GM12892 (cell line): ENCODE measurements at regions not wholly inside any gene's neighbourhood (a gene's known extent, or its start where the extent isn't known, plus 50 kb on each side); places are given as distances from the start of the nearest gene placed in this dataset.

Experiments
- DNase-seq: peaks from one replicate; pipeline ENCODE4 v3.0.0; 2011; ENCODE audit not compliant: insufficient read length
- FAIRE-seq: peaks from 2 replicates; lab custom pipeline; 2011; peaks lifted over from hg19 to GRCh38; lab: Jason Lieb, UNC
- POLR2A ChIP-seq: IDR thresholded peaks from 2 replicates; pipeline ENCODE4 v1.6.1; 2011; ENCODE audit warnings: low read depth, low read length, control low read depth
- POLR2AphosphoS5 ChIP-seq: IDR thresholded peaks from 2 replicates; pipeline ENCODE4 v1.6.1; 2011; ENCODE audit warnings: low read depth, low read length, control low read depth
- TAF1 ChIP-seq: IDR thresholded peaks from 2 replicates; pipeline ENCODE4 v1.6.1; 2011; ENCODE audit warnings: low read depth, mild to moderate bottlenecking, control low read depth, low read length, borderline replicate concordance

DNA sequence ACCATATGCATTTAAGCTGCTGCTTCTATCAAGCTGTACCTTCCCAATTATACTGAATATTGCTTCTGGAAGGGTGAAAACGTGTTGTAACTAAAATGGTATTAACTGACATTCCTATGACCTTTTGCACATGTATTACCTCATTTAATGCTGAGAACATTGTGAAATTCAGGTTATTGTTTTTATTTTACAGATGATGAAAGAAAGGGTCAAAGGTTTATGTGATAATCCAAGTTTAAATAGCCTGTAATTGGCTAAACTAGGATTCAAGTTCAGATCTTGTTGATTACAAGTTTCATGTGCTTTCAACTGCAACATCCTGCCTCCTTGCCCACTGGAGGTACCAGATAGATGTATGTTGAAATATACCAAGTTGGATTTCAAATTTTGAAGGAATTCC is 433.3 kb upstream of the PRICKLE1 start:
- DNase-seq (no peak), FAIRE-seq (no peak)
- TF ChIP-seq POLR2A (no peak), POLR2AphosphoS5 (no peak), TAF1 (no peak)

DNA sequence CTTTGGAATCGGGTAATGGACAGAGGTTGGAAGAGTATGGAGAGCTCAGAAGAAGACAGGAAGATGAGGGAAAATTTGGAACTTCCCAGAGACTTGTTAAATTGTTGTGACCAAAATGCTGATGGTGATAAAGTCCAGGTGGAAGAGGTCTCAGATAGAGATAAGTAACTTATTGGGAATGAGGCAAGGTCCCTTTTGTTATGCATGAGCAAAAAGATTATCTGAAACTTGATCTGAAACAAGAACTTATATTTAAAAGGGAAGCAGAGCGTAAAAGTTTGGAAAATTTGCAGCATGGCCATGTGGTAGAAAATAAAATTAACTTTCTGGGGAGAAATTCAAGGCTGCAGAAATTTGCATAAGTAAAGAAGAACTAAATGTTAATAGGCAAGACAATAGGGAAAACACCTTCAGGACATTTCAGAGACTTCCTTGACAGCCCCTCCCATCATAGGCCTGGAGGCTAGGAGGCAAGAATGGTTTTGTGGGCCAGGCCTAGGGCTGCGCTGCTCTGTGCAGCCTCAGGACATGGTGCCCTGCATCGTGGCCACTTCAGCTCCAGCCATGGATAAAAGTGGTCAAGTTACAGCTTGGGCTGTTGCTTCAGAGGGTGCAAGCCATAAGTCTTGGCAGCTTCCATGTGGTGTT is 425.7 kb upstream of the PRICKLE1 start:
- FAIRE-seq = no peak
- no peak for TF ChIP-seq POLR2A
- no peak for TF ChIP-seq TAF1
- TF ChIP-seq POLR2AphosphoS5 = no peak

DNA sequence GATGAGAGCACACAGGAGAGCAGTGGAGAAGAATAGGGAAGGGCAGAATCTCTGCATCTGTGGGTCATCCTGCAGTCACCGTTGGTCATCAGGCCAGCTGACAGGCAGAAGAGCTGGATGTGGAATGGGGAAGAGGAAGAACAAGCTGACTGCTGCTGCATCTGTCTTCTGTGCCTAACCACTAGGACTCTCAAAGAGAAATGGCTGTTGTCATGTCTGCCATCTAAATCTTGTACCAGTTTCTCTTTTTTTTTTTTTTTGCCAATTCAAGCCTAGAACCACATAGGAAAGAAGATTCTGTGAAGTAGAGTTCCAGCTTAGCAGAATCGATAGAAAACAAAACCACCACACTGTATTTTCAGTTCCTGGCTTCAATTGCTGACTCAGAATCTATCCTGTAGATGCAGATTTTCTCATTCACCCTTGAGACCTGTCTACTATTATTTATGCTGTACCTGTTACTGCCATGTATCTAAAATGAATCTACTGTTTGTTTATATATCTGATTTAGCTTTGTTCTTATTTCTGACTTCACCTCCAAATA is 421.9 kb upstream of the PRICKLE1 start:
- FAIRE-seq = no peak
- no peak for DNase-seq
- TF ChIP-seq POLR2AphosphoS5 = no peak
- no peak for TF ChIP-seq TAF1
- TF ChIP-seq POLR2A = no peak

More for the DNA sequence above, 425.7 kb upstream of the PRICKLE1 start:
- DNase-seq = no peak

DNA sequence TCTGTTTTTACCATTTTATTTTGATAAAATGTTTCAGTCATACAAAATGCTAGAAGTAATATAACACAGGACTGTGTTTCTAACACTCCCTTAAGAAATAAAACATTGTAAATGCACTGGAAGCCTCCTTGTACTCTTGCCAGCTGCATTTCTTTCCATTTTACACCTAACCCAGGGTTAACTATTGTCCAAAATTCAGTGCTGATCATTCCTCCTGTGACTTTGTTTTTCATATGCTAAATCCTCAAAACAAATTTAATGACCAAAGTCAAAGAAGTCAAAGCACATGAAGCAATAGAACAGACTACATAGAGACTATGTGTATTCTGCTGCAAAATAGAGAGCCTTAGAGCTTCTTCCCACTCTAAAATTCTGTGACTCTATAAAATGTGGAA is 420.3 kb upstream of the PRICKLE1 start:
- no peak for FAIRE-seq
- TF ChIP-seq POLR2AphosphoS5 (no peak), TAF1 (no peak), POLR2A (no peak)
- DNase-seq = no peak

DNA sequence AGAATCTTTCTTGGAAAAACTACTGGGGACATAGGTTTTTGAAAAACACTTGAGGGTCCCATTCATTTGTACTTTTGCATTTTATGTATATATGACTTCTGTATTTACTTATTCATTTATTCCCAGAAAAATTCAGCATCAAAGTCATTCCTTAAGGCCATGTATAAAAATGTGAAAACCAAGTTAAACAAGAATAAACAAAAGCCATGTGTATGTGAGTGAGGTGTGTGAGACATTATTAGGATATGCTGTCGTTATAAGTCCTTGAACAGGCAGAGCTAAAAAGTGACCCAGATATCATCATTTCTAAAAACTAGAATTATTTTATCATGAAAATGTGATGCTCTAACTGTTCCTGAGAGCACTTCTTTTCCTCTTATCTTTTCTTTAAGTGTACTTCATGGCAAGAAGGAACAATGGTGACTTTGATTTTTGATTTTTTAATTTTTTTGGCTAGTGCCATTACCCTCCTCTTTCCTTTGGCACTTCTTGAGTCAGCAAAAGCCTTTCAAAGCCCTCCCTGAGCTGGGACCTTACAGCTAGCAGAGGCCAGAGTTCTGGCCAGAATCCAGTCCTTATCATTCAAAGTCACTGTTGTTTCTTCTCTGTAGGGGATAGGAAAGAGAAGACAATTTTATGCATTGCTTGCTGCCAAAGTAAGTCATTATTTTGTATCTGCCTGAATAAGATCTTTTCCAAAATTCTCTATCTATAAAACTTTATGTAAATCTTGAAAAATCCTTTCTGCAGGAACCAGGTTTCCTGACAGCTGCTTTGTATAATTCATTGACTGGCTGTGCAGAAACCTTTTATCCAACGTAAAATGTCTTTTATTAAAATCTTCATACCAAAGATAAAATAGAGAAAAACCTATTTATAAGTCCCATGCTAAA is 419.7 kb upstream of the PRICKLE1 start:
- FAIRE-seq (no peak), DNase-seq (no peak)
- TF ChIP-seq POLR2AphosphoS5 = no peak
- no peak for TF ChIP-seq POLR2A
- no peak for TF ChIP-seq TAF1

DNA sequence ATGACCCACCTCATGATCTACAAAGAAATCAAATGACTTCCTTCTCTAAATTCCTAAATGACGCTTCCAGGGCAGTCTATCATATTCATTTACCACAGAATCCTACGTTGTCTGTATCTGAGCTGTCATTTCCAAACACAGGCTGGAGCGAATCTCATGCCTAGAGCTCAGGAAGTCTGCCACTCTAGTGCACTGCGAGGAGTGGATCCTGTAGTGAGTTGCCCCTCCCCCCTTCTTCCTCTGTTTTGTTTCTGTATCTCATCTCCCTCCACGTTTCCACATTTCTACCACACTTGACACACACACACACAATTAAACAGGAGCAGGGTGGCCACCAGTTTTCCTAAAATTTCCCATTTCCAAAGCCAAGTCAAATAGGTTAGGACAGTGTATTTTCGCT is 415.4 kb upstream of the PRICKLE1 start:
- no peak for FAIRE-seq
- DNase-seq = no peak

DNA sequence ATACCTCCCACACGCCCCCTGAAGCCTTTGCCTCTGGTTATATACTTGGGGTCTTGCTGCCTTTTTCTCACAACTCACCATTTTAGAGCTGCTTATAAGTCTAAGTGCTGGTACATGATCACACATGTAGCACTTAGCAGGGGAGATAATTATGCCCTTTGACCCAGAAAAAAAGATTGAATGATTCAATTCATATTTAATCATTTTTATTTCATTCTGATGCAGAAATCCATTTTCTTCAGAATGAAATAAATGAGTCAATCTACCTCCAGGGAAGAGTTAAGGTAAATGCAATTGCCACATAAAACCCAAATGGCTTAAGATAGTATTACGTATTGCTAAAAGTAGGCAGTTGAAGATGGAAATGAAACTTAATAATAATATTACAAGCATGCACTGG is 414.6 kb upstream of the PRICKLE1 start:
- FAIRE-seq (no peak), DNase-seq (no peak)
- TF ChIP-seq POLR2AphosphoS5 (no peak), POLR2A (no peak), TAF1 (no peak)

More for the DNA sequence above, 415.4 kb upstream of the PRICKLE1 start:
- TF ChIP-seq TAF1 (no peak), POLR2A (no peak)

DNA sequence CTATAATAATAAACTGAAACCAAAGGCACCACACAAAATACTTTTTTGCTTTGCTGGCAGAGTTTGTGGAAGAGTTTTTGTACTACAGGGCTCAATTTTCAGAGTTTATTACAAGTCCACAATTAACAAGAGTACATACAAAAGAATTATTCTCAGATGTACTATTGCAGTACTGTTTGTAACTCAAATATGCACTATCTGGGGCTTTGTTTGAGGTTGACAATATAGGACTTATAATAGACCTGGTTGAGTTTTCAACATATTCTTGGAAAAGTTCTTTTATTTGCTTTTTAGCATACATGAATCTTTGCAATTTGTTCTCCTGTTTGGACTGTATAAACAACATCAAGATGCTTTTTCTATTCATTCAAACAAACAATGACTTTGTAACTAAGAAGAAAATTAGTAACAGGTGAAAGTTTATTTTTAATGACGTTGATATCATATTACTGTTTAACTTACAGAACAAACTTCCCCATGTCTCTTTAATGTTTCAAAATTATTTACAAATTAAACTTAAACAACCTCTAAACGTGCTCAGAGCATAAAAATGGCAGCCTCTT is 407.4 kb upstream of the PRICKLE1 start:
- DNase-seq = no peak
- TF ChIP-seq TAF1 (no peak), POLR2AphosphoS5 (no peak), POLR2A (no peak)
- no peak for FAIRE-seq

DNA sequence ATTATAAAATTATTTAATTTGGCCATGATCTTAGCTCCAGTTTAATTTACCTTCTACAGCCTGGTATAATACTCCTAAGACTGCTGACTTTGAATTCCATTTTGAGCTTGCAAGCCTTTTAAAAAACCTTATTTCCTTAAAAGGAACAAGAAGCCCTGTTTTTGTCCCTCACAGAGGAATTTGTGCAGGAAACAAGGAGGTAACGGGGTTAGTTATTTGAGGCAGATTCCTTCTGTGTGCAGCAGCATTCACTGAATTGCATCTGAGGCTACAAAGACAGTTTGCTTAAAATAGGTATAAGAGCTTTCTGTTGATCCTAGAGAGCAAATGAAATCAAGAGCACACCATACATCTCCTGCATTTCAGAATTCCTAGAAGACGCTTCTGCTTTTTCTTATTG is 403.3 kb upstream of the PRICKLE1 start:
- no peak for FAIRE-seq
- no peak for DNase-seq
- TF ChIP-seq POLR2AphosphoS5 = no peak
- TF ChIP-seq POLR2A = no peak
- no peak for TF ChIP-seq TAF1

DNA sequence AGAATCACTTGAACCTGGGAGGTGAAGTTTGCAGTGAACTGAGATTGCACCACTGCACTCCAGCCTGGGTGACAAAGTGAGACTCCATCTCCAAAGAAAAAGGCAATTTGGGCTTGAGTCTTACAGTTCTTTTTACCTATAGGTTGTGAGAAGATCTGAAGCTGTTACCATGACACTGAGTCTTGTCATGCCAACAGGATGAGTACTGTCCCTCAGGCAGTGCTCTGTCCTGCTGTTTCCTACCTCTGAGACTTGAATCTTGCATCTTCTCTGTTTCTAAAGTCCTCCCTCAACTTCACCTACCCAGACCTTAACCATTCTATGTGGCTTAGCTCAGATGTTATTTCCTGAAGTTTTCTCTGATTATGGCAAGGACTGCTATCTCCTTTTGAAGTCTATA is 400.8 kb upstream of the PRICKLE1 start:
- TF ChIP-seq POLR2A (no peak), POLR2AphosphoS5 (no peak), TAF1 (no peak)
- no peak for FAIRE-seq

DNA sequence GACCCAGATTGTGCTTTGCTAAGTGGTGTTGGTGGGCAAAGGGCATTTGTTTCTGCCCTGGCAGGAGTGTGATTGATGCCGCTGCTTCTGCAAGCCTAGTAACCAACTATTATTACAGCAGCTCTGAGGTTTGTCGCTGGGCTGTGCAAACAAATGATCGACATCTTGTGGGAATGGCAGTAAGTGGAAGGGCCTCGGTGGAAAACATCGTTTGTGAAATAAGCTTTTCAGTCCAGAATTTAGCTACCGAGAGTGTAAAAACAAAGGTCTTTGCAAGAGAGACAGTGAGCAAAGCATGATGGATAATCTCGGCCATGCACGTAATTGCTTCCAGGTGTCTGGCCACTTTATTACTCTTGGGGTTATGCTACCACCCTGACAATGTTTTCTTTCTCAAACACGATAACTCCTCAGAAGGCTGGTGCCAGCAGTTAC is 397.7 kb upstream of the PRICKLE1 start:
- FAIRE-seq = no peak
- TF ChIP-seq POLR2AphosphoS5 (no peak), TAF1 (no peak), POLR2A (no peak)
- no peak for DNase-seq

More for the DNA sequence above, 400.8 kb upstream of the PRICKLE1 start:
- no peak for DNase-seq

DNA sequence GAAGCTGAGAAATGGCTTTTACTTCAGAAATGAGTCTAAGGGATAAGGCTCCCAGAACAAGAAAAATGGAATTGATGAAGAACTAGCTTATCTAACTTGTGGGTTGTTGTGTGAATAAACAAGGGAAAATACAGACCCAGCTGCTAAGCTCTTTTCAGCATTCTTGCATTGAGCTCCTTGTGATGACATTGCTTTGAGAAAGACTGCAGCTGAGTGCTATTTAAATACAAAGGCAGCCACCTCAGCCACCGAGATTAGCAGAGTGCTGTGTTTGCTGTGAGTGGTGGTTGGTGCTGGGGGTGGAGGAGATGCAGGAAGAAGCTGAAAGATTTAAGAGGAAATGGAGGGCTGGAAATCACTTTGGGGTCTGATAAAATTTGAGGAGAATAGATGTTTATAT is 396.0 kb upstream of the PRICKLE1 start:
- FAIRE-seq (no peak), DNase-seq (no peak)
- TF ChIP-seq POLR2A (no peak), POLR2AphosphoS5 (no peak), TAF1 (no peak)
